HCT116 (cell line): ENCODE measurements at regions not wholly inside any gene's neighbourhood (a gene's known extent, or its start where the extent isn't known, plus 50 kb on each side); places are given as distances from the start of the nearest gene placed in this dataset.

Source experiments
- EZH2 ChIP-seq: fragments of 200-600 bp; sonication (generic); IDR thresholded peaks from 2 replicates; pipeline ENCODE4 v1.6.1; 2017; ENCODE audit warnings: antibody characterized with exemption, mixed run types
- TF ChIP-seq, protein P1 (sequence below), 3 experiments: fragments of 200-600 bp in 1 of 3; sonication (generic) in 1 of 3; IDR thresholded peaks in 2 of 3; conservative IDR thresholded peaks in 1 of 3; 2 replicates each; pipeline ENCODE4 v1.5.1; 2012 to 2017; ENCODE audit warnings: low read depth in 2 of 3, low read length in 2 of 3, antibody characterized with exemption in 1 of 3, borderline replicate concordance in 1 of 3, control low read depth in 1 of 3, mild to moderate bottlenecking in 1 of 3, mixed read lengths in 1 of 3, mixed run types in 1 of 3, moderate library complexity in 1 of 3; ENCODE audit not compliant: insufficient read depth in 1 of 3

DNA sequence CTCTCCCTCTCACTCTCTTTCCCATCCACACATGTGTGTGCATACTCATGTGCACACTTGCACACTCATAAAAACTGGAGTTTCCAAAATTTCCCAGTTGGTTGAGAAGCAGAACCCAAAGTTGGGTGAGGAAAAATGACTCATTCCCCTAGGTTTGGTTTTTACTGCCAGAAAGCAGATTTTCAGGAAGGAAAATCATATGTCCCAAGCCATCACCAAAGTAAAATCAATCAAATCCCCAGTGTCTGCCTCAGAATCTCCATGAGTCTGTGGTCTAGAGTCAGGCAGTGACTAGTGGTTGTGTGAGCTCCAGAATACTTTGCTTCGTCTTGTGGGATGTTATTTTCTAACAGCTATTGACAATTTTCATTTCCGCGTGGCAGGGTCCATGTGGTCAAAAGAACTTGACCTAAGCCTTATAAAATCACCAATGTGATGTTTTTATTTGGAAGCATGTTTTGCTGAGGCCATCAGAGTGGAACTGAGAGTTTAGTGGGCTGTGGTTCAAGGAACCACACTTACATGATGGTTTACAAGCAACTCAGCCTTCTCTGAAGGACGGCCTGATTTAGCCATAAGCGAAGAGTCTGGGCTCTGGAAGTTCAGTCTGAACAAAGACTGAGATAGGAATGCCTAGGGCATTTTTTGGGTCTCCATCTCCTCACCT, 81.9 kb upstream of the CCN6 start:
- no peak for TF ChIP-seq EZH2
- TF ChIP-seq, protein P1, sequence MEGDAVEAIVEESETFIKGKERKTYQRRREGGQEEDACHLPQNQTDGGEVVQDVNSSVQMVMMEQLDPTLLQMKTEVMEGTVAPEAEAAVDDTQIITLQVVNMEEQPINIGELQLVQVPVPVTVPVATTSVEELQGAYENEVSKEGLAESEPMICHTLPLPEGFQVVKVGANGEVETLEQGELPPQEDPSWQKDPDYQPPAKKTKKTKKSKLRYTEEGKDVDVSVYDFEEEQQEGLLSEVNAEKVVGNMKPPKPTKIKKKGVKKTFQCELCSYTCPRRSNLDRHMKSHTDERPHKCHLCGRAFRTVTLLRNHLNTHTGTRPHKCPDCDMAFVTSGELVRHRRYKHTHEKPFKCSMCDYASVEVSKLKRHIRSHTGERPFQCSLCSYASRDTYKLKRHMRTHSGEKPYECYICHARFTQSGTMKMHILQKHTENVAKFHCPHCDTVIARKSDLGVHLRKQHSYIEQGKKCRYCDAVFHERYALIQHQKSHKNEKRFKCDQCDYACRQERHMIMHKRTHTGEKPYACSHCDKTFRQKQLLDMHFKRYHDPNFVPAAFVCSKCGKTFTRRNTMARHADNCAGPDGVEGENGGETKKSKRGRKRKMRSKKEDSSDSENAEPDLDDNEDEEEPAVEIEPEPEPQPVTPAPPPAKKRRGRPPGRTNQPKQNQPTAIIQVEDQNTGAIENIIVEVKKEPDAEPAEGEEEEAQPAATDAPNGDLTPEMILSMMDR (IDR thresholded peaks at IDR 0.05 in 2 of 3, conservative IDR thresholded peaks at IDR 0.05 in 1 of 3; ENCODE audit: borderline replicate concordance in 1 of 3, insufficient read depth in 1 of 3, low read depth in 2 of 3, low read length in 2 of 3) = no peak
